Right lung (tissue), 2 donors: ENCODE measurements at regions not wholly inside any gene's neighbourhood (a gene's known extent, or its start where the extent isn't known, plus 50 kb on each side); places are given as distances from the start of the nearest gene placed in this dataset.

Experiments used
- DNase-seq, 2 donors: peaks; one replicate each; pipeline ENCODE4 v3.0.0-alpha.2; 2013

DNA sequence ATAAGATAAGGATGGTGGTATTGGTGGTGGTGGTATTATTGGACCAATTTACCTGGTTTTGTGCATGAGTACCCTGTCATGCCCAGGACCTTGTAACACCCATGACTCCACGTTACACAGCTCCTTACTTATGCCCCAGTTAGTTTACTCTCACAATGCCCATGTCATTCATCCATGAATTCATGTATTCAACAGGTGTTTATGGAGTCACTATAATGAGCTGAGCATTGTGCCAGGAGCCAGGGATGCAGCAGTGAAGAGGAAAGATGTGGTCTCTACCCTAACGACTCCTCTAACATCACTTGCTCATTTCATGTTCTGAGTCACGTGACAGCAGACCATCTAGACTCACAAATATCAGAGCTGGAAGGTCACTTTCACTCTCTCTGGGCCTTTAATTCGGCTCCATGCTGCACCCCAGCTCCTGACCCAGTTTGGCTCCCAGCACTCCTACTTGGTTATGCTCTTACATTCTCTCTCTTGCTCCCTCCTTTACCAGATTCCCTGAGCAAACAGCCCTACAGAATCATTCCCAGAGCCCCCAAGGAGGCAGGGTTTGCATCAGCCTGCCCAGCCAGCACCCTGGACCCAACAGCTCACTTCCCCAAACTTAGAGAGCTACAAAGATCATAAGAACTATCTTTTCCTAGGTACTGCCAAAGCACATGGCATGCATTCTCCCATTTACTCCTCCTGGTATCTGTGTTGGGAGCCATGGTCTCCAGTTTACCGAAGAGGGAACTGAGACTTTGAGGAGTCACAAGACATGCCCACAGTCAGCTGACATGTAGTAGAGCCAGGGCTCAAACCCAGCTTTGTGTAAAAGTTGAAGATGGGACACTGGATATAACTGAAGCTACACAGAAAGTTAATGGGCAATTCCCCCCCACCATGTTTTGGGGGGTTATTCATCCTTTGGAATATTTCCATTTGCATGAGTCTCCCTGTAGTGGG is 449.9 kb downstream of the LRATD1 start:
- DNase-seq = no peak

DNA sequence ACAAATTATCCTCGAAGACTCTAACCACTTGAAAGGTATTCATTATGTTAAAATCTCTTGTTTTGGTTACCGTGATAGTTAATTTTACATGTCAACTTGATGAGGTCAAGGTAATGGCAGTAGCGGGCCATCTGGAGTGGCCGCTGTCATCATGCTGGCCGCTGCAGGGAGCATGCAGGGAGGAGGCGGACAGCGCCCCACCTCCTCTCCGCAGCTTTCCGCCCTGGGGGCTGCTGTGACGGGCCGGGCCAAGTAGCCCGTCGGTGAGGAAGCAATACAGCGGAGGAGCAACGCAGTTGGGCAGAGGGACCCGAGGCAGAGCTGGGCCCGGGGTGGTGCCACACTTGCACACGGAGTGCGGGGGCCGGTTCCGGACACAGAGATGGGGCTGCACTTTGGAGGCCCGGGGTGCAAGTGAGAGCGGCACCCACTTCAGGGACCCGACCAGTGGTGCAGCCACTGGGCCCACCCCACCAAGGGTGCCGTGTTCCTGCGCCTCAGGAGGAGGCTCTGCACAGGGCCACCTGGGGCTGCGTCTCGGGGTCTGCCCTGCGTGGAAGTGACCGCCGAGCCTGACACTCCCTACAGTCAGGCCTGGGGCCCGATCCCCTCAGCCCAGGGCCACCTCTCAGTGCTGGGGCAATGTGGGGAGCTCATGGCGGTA is 452.4 kb downstream of the LRATD1 start:
- DNase-seq = no peak

DNA sequence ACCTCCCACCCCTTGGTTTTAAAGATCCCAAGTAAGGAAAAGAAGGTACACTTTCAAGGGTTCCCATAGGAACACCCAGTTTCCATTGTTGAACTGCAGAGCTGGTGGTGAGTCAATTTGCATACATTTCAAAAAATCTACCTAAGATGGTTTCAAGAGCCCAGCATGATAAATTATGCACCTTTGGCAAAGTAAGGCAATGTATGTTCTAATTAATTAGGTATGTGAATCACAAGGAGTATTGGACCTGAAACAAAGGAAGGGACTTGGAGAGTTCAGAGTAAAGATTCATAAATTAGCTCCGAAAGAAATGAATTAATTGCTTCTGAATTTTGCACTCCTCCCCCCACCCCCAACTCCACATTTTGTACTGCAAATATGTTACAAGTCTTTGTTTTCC is 459.7 kb downstream of the LRATD1 start:
- no peak for DNase-seq

DNA sequence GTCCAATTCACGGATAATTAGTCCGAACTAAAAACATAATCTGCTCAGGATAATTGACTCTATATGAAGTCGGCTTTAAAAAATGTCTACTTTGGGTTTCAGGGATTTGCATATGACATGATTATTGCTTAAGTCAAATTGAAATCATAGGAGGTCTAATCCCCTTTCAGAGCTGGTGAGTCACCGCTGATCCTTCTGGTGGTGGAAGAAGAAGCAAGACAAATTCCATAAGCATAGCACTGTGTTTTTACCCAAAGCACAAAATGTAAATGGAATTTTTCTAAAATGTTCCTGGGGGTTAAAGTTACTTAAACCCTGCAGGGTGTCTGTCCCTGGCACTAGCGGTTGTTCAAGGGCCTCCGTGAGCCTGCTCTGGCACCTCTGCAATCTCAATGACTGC is 460.2 kb downstream of the LRATD1 start:
- no peak for DNase-seq

DNA sequence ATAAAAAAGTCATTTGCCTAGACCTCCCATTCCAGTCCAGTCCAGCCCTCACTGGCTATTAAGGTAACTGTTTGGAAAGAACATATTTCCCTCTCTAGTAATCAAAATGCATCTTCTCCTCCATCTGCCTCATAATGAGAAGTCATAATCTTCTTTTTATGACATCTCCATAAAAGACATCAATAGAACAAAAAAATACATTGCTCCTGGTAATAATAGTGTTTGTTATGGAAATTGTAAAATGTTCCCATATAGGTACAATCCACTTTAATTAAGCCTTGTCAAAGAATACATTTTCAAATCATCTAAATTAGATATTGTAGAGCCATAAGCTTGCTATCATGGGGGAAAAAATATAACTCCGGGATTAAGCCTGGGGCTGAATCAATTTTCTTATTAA is 461.6 kb downstream of the LRATD1 start:
- DNase-seq = no peak

DNA sequence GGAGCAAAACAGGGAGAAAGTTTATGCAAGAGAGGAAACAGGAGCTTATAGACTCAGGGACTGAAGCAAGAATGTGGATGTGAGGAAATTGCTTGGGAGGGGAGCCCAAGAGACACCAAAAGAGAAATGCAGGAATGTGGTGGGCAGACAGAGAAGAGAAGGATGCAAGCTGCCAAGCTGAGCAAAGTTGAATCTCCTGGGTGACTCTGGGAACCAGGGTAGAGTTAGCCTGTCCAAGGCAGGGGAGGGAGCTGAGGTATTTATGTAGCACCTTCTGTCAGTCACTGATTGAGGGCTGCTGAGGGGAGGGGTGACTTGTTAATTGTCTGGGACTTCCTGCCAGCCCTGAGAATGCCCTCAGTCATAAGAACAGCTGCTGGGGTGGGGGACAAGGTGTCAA is 464.3 kb downstream of the NBAS start:
- DNase-seq = no peak

DNA sequence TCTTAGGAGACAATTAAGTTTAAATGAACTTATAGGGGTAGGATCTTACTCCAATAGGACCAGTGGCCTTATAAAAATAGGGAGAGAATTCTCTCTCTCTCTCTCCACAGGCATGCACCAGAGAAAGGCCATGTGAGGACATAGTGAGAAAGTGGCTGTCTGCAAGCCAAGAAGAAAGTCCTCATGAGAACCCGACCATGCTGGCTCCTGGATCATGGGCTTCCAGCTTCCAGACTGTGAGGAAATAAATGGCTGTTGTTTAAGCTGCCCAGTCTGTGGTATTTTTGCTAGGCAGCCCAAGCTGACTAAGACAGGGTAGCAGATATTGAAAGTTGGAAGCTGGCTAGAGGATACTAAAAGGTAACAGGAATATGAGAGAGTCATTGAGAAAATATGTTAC is 454.0 kb downstream of the NBAS start:
- DNase-seq = no peak

DNA sequence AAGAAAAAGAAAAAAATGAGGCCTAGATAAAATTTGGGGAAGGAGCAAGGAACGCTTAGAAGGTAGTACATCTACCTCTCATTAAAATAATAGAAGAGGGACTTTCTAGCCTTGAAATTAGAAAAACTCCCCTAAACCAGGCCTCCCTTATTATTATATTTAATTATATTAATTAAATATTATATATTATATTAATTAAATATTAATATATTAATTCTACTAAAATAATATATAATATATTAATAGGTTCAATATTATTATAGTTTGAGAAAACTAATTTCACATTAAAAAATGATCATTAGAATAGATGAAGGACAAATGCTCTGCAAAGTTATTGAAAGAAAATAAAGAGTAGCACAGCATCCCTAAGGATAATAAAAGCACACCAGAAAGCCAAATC is 449.4 kb downstream of the NBAS start:
- DNase-seq = no peak

DNA sequence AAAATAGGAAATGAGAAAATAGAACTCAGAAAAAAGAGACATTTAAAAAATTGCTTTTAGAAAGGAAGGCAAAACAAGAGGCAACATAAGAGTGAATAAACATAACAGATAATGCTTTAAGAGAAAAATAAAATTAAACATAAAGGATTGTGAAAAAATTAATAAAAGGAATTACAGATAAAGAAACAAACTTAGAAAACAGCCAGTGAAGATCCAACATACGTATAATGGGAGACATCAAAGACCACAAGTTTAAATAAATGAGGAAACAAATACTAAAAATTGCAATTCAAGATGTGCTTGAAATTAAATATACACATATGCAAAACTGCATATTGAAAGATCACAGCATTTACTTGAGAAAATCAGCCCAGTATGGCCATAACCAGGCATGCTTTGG is 448.9 kb downstream of the NBAS start:
- peak in 1 of 2 donors; percentile 2 for DNase-seq

DNA sequence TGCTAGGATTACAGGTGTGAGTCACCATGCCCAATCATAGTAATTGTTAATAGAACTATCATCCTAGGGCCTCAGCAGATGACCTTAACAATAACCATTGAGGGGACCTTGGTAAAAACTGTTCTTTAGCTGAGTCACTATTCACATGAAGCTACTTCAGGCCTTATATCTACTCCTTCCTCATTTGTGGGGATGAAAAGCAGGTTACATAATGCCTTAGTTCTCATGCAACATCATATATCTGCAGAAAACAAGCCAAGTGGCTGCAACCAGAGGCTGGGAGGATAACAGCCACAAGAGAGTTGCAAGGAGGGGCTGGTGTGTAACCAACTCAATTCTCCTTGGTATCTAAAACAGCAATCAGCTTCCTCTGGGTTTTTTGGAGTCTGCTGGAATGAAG is 445.4 kb downstream of the NBAS start:
- no peak for DNase-seq

DNA sequence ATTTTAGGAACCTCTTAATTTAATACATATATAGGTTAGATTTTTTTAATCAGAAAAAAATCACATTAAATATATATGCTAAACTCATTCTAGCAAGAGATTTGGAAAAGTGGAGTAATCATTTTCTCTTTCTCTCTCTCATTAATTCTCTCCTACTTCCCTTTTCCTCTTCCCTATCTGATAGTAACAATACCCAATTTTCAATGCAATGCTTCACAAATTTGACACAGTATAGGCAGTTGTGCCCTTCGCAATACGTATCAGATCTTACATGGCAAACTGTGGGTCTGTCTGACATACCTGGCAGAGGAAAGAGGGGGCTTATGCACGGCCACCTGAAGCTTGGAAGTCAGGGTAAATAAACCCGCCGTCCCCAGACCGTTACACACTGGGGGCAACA is 444.3 kb downstream of the NBAS start:
- DNase-seq = no peak
